Prostate gland (tissue), 2 donors: ENCODE measurements at regions not wholly inside any gene's neighbourhood (a gene's known extent, or its start where the extent isn't known, plus 50 kb on each side); places are given as distances from the start of the nearest gene placed in this dataset.

Source experiments
- POLR2A ChIP-seq: fragments of 450-650 bp; IDR thresholded peaks from one replicate; pipeline ENCODE4 v1.6.1; 2016; ENCODE audit warnings: antibody characterized with exemption, mild to moderate bottlenecking
- TF ChIP-seq, protein P1 (sequence below), 4 experiments: fragments of 200-600 bp in 2 of 4; fragments of 450-650 bp in 2 of 4; sonication (generic) in 2 of 4; IDR thresholded peaks; 1 replicate in 3 of 4; 2 replicates in 1 of 4; pipeline ENCODE4 v1.5.1; 2016 to 2019; ENCODE audit warnings: antibody characterized with exemption in 4 of 4, mild to moderate bottlenecking in 2 of 4, moderate library complexity in 2 of 4

DNA sequence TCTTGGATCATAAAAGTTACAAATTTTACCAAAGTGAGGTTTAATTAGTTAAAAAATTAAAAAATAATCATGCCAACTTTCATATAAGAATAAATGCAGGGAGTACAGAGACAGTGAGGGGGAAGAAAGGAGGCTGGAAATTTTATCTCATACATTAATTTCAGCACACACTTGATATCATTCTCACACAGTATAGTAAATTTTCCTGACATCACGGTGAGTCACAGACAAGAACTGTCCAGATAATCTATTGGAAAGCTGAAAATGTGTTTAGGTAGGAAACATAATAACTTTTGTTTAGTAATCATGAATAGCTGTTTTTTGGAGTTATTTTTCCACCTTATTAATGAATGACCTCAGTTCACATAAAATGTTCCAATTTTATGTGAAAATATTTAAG lies 1204.8 kb downstream of the GALC start:
- TF ChIP-seq, protein P1, sequence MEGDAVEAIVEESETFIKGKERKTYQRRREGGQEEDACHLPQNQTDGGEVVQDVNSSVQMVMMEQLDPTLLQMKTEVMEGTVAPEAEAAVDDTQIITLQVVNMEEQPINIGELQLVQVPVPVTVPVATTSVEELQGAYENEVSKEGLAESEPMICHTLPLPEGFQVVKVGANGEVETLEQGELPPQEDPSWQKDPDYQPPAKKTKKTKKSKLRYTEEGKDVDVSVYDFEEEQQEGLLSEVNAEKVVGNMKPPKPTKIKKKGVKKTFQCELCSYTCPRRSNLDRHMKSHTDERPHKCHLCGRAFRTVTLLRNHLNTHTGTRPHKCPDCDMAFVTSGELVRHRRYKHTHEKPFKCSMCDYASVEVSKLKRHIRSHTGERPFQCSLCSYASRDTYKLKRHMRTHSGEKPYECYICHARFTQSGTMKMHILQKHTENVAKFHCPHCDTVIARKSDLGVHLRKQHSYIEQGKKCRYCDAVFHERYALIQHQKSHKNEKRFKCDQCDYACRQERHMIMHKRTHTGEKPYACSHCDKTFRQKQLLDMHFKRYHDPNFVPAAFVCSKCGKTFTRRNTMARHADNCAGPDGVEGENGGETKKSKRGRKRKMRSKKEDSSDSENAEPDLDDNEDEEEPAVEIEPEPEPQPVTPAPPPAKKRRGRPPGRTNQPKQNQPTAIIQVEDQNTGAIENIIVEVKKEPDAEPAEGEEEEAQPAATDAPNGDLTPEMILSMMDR (IDR thresholded peaks at IDR 0.05): no peak
- no peak for TF ChIP-seq POLR2A
